Upper lobe of left lung (tissue), 6 donors: ENCODE measurements at regions not wholly inside any gene's neighbourhood (a gene's known extent, or its start where the extent isn't known, plus 50 kb on each side); places are given as distances from the start of the nearest gene placed in this dataset.
A peak's percentile ranks its signal among the peaks of the same experiment; 100 is the strongest.

Experiments
- ATAC-seq, 2 donors: fragments of 200-7000 bp; cut with Tn5 transposase; one replicate each; pipeline ENCODE4 v1.9.1; 2022; ENCODE audit warnings: mild to moderate bottlenecking in 2 of 2, moderate library complexity in 2 of 2; ENCODE audit not compliant: low FRiP score in 2 of 2
- DNase-seq, 2 donors: peaks; one replicate each; pipeline ENCODE4 v3.0.0-alpha.2; 2019 to 2020
- H3K27ac ChIP-seq, 4 donors: fragments of 200-600 bp; sonication (generic); one replicate each; pipeline ENCODE4 v1.5.1; 2016 to 2019
- H3K27me3 ChIP-seq, 4 donors: fragments of 200-600 bp; sonication (generic); one replicate each; pipeline ENCODE4 v1.5.1; 2017 to 2019
- H3K36me3 ChIP-seq, 4 donors: fragments of 200-600 bp; sonication (generic); one replicate each; pipeline ENCODE4 v1.5.1; 2016 to 2019
- H3K4me1 ChIP-seq, 4 donors: fragments of 200-600 bp; sonication (generic); one replicate each; pipeline ENCODE4 v1.5.1; 2018 to 2019
- H3K4me3 ChIP-seq, 4 donors: fragments of 200-600 bp; sonication (generic); one replicate each; pipeline ENCODE4 v1.5.1; 2017 to 2019; ENCODE audit warnings: mild to moderate bottlenecking in 2 of 4, moderate library complexity in 1 of 4
- H3K9me3 ChIP-seq, 4 donors: fragments of 200-600 bp; sonication (generic); one replicate each; pipeline ENCODE4 v1.5.1; 2018 to 2019
- EP300 ChIP-seq, 4 donors: sonication (generic); formaldehyde crosslinking; IDR thresholded peaks; one replicate each; pipeline ENCODE4 v1.5.1; 2017; ENCODE audit warnings: antibody characterized with exemption in 4 of 4, control low read depth in 2 of 4
- POLR2A ChIP-seq, 4 donors: fragments of 450-650 bp; IDR thresholded peaks; one replicate each; pipeline ENCODE4 v1.5.1; 2016 to 2017; ENCODE audit warnings: antibody characterized with exemption in 4 of 4, mild to moderate bottlenecking in 2 of 4
- POLR2AphosphoS5 ChIP-seq, 2 donors: sonication (generic); formaldehyde crosslinking; IDR thresholded peaks; one replicate each; pipeline ENCODE4 v1.5.1; 2017; ENCODE audit warnings: antibody characterized with exemption in 2 of 2
- WGBS, 2 donors: methylation state at CpG; one replicate each; pipeline ENCODE4 v1.1.5; 2017 to 2018; 5-methylcytosine and 5-hydroxymethylcytosine counted together
- TF ChIP-seq, protein P1 (sequence below), 6 experiments: fragments of 450-650 bp in 4 of 6; fragments of 200-600 bp in 2 of 6; sonication (generic) in 2 of 6; IDR thresholded peaks; one replicate each; pipeline ENCODE4 v1.5.1; 2016 to 2019; ENCODE audit warnings: antibody characterized with exemption in 6 of 6
- donor health status: DM: no; HTN: no; CAD: no; lungs with moderate emphysema.
- donor health status: DM: no; HTN: yes; CAD: no; lungs with severe emphysema.

DNA sequence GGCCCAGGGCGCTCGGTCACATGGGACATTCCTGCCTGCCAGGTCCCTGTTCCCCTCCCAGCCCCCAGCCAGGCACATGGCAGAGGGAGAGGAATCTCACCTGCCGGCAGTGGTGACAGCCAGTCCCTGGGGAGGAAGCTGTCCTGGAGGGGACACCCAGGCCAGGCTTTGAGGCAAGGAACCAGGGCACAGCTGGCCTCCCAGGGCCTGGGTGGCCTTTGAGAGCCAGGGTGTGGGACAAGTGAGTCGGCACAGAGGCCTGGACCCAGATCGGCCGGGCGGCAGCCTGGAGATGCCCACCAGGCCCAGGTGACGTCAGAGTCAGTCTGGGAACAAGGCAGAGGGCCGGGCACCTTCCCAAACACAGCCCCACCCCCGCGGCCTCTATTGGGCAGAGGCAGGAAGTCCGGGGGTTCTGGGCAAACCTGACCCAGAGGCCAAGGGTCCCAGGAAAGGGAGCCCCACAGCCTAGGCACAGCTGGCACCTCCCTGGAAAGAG is 65.0 kb upstream of the CFAP46 start:
- peaks cover 5 to 23% (median 16%) of the 10 kb centered on the region in 4 donors for H3K4me1 ChIP-seq
- ATAC-seq: no peak
- no peak for DNase-seq
- H3K27me3 ChIP-seq: no peaks in the 10 kb centered on the region
- H3K4me3 ChIP-seq: no peak overlapping the region
- WGBS, 2 donors: 50 to 85% methylated on average over 1 to 12 of the region's 12 CpGs
- TF ChIP-seq EP300 (IDR thresholded peaks at IDR 0.05) (no peak), POLR2A (IDR thresholded peaks at IDR 0.05) (no peak), POLR2AphosphoS5 (IDR thresholded peaks at IDR 0.05) (no peak)
- TF ChIP-seq, protein P1, sequence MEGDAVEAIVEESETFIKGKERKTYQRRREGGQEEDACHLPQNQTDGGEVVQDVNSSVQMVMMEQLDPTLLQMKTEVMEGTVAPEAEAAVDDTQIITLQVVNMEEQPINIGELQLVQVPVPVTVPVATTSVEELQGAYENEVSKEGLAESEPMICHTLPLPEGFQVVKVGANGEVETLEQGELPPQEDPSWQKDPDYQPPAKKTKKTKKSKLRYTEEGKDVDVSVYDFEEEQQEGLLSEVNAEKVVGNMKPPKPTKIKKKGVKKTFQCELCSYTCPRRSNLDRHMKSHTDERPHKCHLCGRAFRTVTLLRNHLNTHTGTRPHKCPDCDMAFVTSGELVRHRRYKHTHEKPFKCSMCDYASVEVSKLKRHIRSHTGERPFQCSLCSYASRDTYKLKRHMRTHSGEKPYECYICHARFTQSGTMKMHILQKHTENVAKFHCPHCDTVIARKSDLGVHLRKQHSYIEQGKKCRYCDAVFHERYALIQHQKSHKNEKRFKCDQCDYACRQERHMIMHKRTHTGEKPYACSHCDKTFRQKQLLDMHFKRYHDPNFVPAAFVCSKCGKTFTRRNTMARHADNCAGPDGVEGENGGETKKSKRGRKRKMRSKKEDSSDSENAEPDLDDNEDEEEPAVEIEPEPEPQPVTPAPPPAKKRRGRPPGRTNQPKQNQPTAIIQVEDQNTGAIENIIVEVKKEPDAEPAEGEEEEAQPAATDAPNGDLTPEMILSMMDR (IDR thresholded peaks at IDR 0.05): no peak
- no peaks in the 10 kb centered on the region for H3K9me3 ChIP-seq
- no peaks in the 10 kb centered on the region for H3K36me3 ChIP-seq
- H3K27ac ChIP-seq: no peak overlapping the region

DNA sequence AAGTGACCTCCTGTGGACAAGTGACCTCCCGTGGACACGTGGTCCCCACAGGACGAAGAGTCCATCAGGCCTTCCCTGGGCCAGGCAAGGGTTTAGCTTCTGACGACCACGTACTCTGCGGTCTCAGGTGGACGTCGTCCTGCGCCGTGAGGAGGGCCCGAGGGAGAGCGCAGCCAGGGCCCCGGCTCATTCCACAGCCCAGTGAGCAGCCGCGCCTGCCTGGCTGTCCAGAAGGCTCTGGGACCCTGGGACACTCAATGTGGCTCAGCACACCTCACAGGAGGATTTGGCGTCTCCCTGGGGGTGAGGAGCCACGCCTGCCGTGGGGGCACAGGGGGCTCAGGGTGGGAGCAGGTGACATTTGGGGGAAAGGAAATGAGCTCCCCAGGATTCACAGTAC is 64.4 kb upstream of the CFAP46 start:
- Histone ChIP-seq H3K27ac (no peak overlapping the region), H3K9me3 (no peaks in the 10 kb centered on the region), H3K36me3 (no peaks in the 10 kb centered on the region), H3K27me3 (no peaks in the 10 kb centered on the region), H3K4me1 (peaks cover 5 to 23% (median 16%) of the 10 kb centered on the region in 4 donors), H3K4me3 (no peak overlapping the region)
- DNase-seq (peak in 1 of 2 donors; percentile 81), ATAC-seq (no peak)
- no peak for TF ChIP-seq POLR2A (IDR thresholded peaks at IDR 0.05)
- TF ChIP-seq, protein P1 (IDR thresholded peaks at IDR 0.05): no peak
- no peak for TF ChIP-seq POLR2AphosphoS5 (IDR thresholded peaks at IDR 0.05)
- no peak for TF ChIP-seq EP300 (IDR thresholded peaks at IDR 0.05)
- 91 to 93% methylated on average over 9 to 18 of the region's 18 CpGs for WGBS, 2 donors

DNA sequence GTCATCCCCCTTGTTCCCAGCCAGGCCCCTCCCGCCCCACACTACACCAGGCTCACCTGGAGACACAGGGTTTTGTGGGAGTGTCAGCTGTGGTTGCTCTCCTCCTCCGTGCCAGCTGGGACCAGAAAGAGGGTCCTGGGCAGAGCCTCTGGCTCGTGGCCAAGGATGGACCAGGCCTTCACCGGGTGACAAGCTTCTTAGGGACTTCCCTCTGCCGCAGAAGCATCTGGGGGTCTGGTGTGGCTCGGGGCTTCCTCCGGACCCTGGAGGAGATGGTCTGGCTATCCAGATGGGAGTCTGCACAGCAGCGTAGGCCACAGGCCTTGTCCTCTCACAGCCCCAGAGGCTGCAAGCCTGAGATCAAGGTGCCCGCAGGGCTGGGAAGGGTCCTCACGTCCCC is 63.8 kb upstream of the CFAP46 start:
- TF ChIP-seq, protein P1 (IDR thresholded peaks at IDR 0.05): no peak
- TF ChIP-seq POLR2AphosphoS5 (IDR thresholded peaks at IDR 0.05) (no peak), EP300 (IDR thresholded peaks at IDR 0.05) (no peak), POLR2A (IDR thresholded peaks at IDR 0.05) (no peak)
- H3K4me3 ChIP-seq: peak overlapping the region in 1 of 4 donors; percentile 16
- H3K27ac ChIP-seq: no peak overlapping the region
- H3K4me1 ChIP-seq: peaks cover 5 to 23% (median 16%) of the 10 kb centered on the region in 4 donors
- WGBS, 2 donors: 79 to 100% methylated on average over 7 of the region's 10 CpGs
- no peaks in the 10 kb centered on the region for H3K9me3 ChIP-seq
- no peaks in the 10 kb centered on the region for H3K27me3 ChIP-seq
- H3K36me3 ChIP-seq: no peaks in the 10 kb centered on the region
- no peak for ATAC-seq
- no peak for DNase-seq

DNA sequence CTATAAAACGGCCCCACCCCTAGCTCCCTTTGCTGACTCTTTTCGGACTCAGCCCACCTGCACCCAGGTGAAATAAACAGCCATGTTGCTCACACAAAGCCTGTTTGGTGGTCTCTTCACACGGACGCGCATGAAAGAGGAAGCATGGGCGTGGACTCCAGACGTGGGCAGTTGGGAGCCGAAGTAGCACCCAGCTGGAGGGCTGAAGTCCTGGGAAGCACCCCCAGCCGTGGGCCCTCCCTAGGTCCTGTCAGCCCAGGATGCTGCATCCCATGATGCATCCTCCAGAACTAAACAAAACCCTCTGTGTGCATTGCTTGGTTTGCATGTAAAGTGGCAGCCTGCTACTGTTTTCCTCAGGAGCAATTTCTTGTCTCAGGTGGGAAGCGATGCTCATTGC is 62.1 kb upstream of the CFAP46 start:
- DNase-seq: no peak
- ATAC-seq: no peak
- Histone ChIP-seq H3K36me3 (no peaks in the 10 kb centered on the region), H3K4me3 (no peak overlapping the region), H3K9me3 (no peaks in the 10 kb centered on the region), H3K27ac (no peak overlapping the region), H3K27me3 (no peaks in the 10 kb centered on the region), H3K4me1 (peaks cover 5 to 12% (median 7%) of the 10 kb centered on the region in 4 donors)
- 59 to 72% methylated on average over 8 to 10 of the region's 10 CpGs for WGBS, 2 donors
- TF ChIP-seq POLR2A (IDR thresholded peaks at IDR 0.05) (no peak), POLR2AphosphoS5 (IDR thresholded peaks at IDR 0.05) (no peak), EP300 (IDR thresholded peaks at IDR 0.05) (no peak)
- TF ChIP-seq, protein P1 (IDR thresholded peaks at IDR 0.05): no peak

DNA sequence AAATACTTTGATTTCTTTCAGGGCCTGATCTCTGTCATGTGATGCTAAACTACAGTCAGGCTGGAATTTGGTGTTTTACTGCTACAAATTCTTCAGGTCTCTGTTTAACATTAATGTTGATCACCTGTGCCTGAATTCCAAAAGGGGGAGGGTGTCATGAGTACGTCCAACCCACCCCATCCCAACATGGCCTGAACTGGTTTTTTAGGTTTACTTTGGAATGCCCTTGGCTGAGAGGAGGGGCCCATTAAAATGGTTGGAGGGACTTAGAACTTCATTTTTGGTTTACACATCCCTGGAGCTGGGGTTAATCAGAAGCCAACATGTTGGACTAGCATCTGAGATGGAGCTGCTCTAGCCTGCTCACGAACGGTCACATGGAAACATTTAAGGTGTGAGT is 60.8 kb upstream of the CFAP46 start:
- no peak for ATAC-seq
- 71 to 81% methylated on average over 3 of the region's 3 CpGs for WGBS, 2 donors
- no peak for DNase-seq

More for the DNA sequence above, 60.8 kb upstream of the CFAP46 start:
- H3K9me3 ChIP-seq: no peaks in the 10 kb centered on the region
- no peaks in the 10 kb centered on the region for H3K27me3 ChIP-seq
- TF ChIP-seq POLR2A (IDR thresholded peaks at IDR 0.05): no peak
- TF ChIP-seq, protein P1 (IDR thresholded peaks at IDR 0.05): no peak
- TF ChIP-seq EP300 (IDR thresholded peaks at IDR 0.05): no peak
- TF ChIP-seq POLR2AphosphoS5 (IDR thresholded peaks at IDR 0.05): no peak
- H3K27ac ChIP-seq: no peak overlapping the region
- H3K4me1 ChIP-seq: no peaks in the 10 kb centered on the region
- no peaks in the 10 kb centered on the region for H3K36me3 ChIP-seq
- no peak overlapping the region for H3K4me3 ChIP-seq
